Activated naive CD4-positive, alpha-beta T cell treated with anti-CD3 and anti-CD28 coated beads for 36 hours (primary cell): ENCODE measurements at regions not wholly inside any gene's neighbourhood (a gene's known extent, or its start where the extent isn't known, plus 50 kb on each side); places are given as distances from the start of the nearest gene placed in this dataset.
"Not testable (repeated sequence)": the region's sequence is repeated elsewhere in the genome, so short reads cannot be mapped to it uniquely, and the experiment has no call there.

Source experiments
- CTCF ChIA-PET: fragments of 350-600 bp; sonication (Branson Sonifier 250); formaldehyde crosslinking; loops from one replicate; lab custom pipeline; 2021; ENCODE audit warnings: antibody characterized with exemption; lab: Charles Lee
- DNase-seq: peaks from one replicate; pipeline ENCODE4 v3.0.0-alpha.2; 2020
- H3K27ac Mint-ChIP-seq: one replicate; pipeline ENCODE4 v1.8.0; 2021; ENCODE audit warnings: mild to moderate bottlenecking, mixed read lengths
- H3K27me3 Mint-ChIP-seq: one replicate; pipeline ENCODE4 v1.8.0; 2021; ENCODE audit warnings: low read depth, mixed read lengths
- H3K36me3 Mint-ChIP-seq: one replicate; pipeline ENCODE4 v1.8.0; 2021; ENCODE audit warnings: low read depth, mixed read lengths
- H3K4me1 Mint-ChIP-seq: one replicate; pipeline ENCODE4 v1.8.0; 2021; ENCODE audit warnings: low read depth, mixed read lengths
- H3K4me3 Mint-ChIP-seq: one replicate; pipeline ENCODE4 v1.8.0; 2021; ENCODE audit warnings: mild to moderate bottlenecking, moderate library complexity, mixed read lengths
- H3K9me3 Mint-ChIP-seq: one replicate; pipeline ENCODE4 v1.8.0; 2021; ENCODE audit warnings: mixed read lengths
- intact Hi-C: fragments of 100-400 bp; cut with micrococcal nuclease; formaldehyde crosslinking; loops from one replicate; pipeline ENCODE4 v1.15.1; 2023

- H3K27ac Mint-ChIP-seq = no peak overlapping the region
- intact Hi-C loops = no loop called here
- H3K36me3 Mint-ChIP-seq = no peaks in the 10 kb centered on the region
- peaks cover 8% of the 10 kb centered on the region for H3K27me3 Mint-ChIP-seq
- peaks cover 4% of the 10 kb centered on the region for H3K9me3 Mint-ChIP-seq
- CTCF ChIA-PET = no interaction called here
- H3K4me3 Mint-ChIP-seq = no peak overlapping the region
- DNase-seq = no peak
- H3K4me1 Mint-ChIP-seq = no peaks in the 10 kb centered on the region
Observed at GRCh38 chr2:31778153-31778552, 197.4 kb upstream of the SRD5A2 start.

- Mint-ChIP-seq H3K36me3 (no peaks in the 10 kb centered on the region), H3K4me3 (no peak overlapping the region), H3K4me1 (no peaks in the 10 kb centered on the region), H3K9me3 (no peaks in the 10 kb centered on the region), H3K27me3 (no peaks in the 10 kb centered on the region), H3K27ac (no peak overlapping the region)
- intact Hi-C loops = no loop called here
- CTCF ChIA-PET = no interaction called here
- DNase-seq = no peak
Observed at GRCh38 chr2:31770741-31771140, 190.0 kb upstream of the SRD5A2 start.

GRCh38 chr2:31765078-31765945 is 184.6 kb upstream of the SRD5A2 start:
- Mint-ChIP-seq H3K9me3 (peaks cover 2% of the 10 kb centered on the region), H3K27ac (no peak overlapping the region), H3K36me3 (no peaks in the 10 kb centered on the region), H3K27me3 (no peaks in the 10 kb centered on the region), H3K4me3 (no peak overlapping the region), H3K4me1 (no peaks in the 10 kb centered on the region)
- no peak for DNase-seq
- CTCF ChIA-PET = no interaction called here
- intact Hi-C loops = no loop called here

GRCh38 chr2:31764169-31764568 is 183.4 kb upstream of the SRD5A2 start:
- H3K4me3 Mint-ChIP-seq = no peak overlapping the region
- CTCF ChIA-PET = no interaction called here
- no peak for DNase-seq
- H3K27me3 Mint-ChIP-seq = no peaks in the 10 kb centered on the region
- peaks cover 2% of the 10 kb centered on the region for H3K9me3 Mint-ChIP-seq
- H3K36me3 Mint-ChIP-seq = no peaks in the 10 kb centered on the region
- H3K27ac Mint-ChIP-seq = no peak overlapping the region
- H3K4me1 Mint-ChIP-seq = no peaks in the 10 kb centered on the region
- intact Hi-C loops = no loop called here

- Mint-ChIP-seq H3K4me1 (no peaks in the 10 kb centered on the region), H3K27ac (no peak overlapping the region), H3K4me3 (no peak overlapping the region), H3K9me3 (peaks cover 2% of the 10 kb centered on the region), H3K36me3 (no peaks in the 10 kb centered on the region), H3K27me3 (no peaks in the 10 kb centered on the region)
- CTCF ChIA-PET = no interaction called here
- DNase-seq = no peak
- intact Hi-C loops = no loop called here
Observed at GRCh38 chr2:31762085-31762484, 181.3 kb upstream of the SRD5A2 start.

GRCh38 chr2:31757351-31757750 is 176.6 kb upstream of the SRD5A2 start:
- H3K4me3 Mint-ChIP-seq, intact Hi-C loops: not testable (repeated sequence)

GRCh38 chr2:31748746-31749145 is 168.0 kb upstream of the SRD5A2 start:
- H3K9me3 Mint-ChIP-seq = peaks cover 20% of the 10 kb centered on the region
- H3K4me3 Mint-ChIP-seq, H3K27ac Mint-ChIP-seq, H3K4me1 Mint-ChIP-seq, H3K27me3 Mint-ChIP-seq, H3K36me3 Mint-ChIP-seq, DNase-seq, intact Hi-C loops, CTCF ChIA-PET: not testable (repeated sequence)

More at GRCh38 chr2:31757351-31757750, 176.6 kb upstream of the SRD5A2 start:
- not testable (repeated sequence) for H3K27ac Mint-ChIP-seq, H3K4me1 Mint-ChIP-seq, H3K36me3 Mint-ChIP-seq, H3K27me3 Mint-ChIP-seq, DNase-seq
- CTCF ChIA-PET = interaction anchor here (1.1 kb wide), 1 partner anchor 61 kb away, joined by 3 read pairs; no protein-coding TSS in a partner anchor
- H3K9me3 Mint-ChIP-seq = peaks cover 12% of the 10 kb centered on the region

- no peak for DNase-seq
- Mint-ChIP-seq H3K4me1 (no peaks in the 10 kb centered on the region), H3K27ac (no peak overlapping the region), H3K4me3 (no peak overlapping the region), H3K9me3 (peaks cover 15% of the 10 kb centered on the region), H3K27me3 (no peaks in the 10 kb centered on the region), H3K36me3 (no peaks in the 10 kb centered on the region)
- CTCF ChIA-PET = no interaction called here
- intact Hi-C loops = no loop called here
Observed at GRCh38 chr2:31748041-31748440, 167.3 kb upstream of the SRD5A2 start.

- Mint-ChIP-seq H3K4me3 (no peak overlapping the region), H3K27ac (no peak overlapping the region), H3K9me3 (no peaks in the 10 kb centered on the region), H3K4me1 (no peaks in the 10 kb centered on the region), H3K36me3 (no peaks in the 10 kb centered on the region), H3K27me3 (no peaks in the 10 kb centered on the region)
- CTCF ChIA-PET = no interaction called here
- DNase-seq = no peak
- intact Hi-C loops = no loop called here
Observed at GRCh38 chr2:31739161-31739560, 158.4 kb upstream of the SRD5A2 start.

- Mint-ChIP-seq H3K36me3 (no peaks in the 10 kb centered on the region), H3K27ac (no peak overlapping the region), H3K9me3 (no peaks in the 10 kb centered on the region), H3K4me3 (no peak overlapping the region), H3K27me3 (no peaks in the 10 kb centered on the region), H3K4me1 (no peaks in the 10 kb centered on the region)
- DNase-seq = no peak
- intact Hi-C loops = no loop called here
- CTCF ChIA-PET = interaction anchor here (0.6 kb wide), 1 partner anchor 97 kb away, joined by 3 read pairs; no protein-coding TSS in a partner anchor
Observed at GRCh38 chr2:31736695-31737454, 156.1 kb upstream of the SRD5A2 start.

GRCh38 chr2:31735716-31736115 is 155.0 kb upstream of the SRD5A2 start:
- no peaks in the 10 kb centered on the region for H3K9me3 Mint-ChIP-seq
- H3K27ac Mint-ChIP-seq = no peak overlapping the region
- no peaks in the 10 kb centered on the region for H3K36me3 Mint-ChIP-seq
- no peaks in the 10 kb centered on the region for H3K27me3 Mint-ChIP-seq
- DNase-seq = no peak
- no peak overlapping the region for H3K4me3 Mint-ChIP-seq
- no peaks in the 10 kb centered on the region for H3K4me1 Mint-ChIP-seq
- intact Hi-C loops = no loop called here
- CTCF ChIA-PET = no interaction called here

- Mint-ChIP-seq H3K4me3 (no peak overlapping the region), H3K27ac (no peak overlapping the region), H3K9me3 (peaks cover 4% of the 10 kb centered on the region), H3K36me3 (no peaks in the 10 kb centered on the region), H3K4me1 (no peaks in the 10 kb centered on the region), H3K27me3 (no peaks in the 10 kb centered on the region)
- intact Hi-C loops = no loop called here
- CTCF ChIA-PET = interaction anchor here (0.7 to 1.5 kb wide), 2 partner anchors 69 to 699 kb away, joined by 3 to 4 read pairs; no protein-coding TSS in a partner anchor
- no peak for DNase-seq
Observed at GRCh38 chr2:31729442-31730092, 148.8 kb upstream of the SRD5A2 start.
